B cell (primary cell): ENCODE measurements at regions not wholly inside any gene's neighbourhood (a gene's known extent, or its start where the extent isn't known, plus 50 kb on each side); places are given as distances from the start of the nearest gene placed in this dataset.

ENCODE experiments used
- EZH2 ChIP-seq: IDR thresholded peaks from 2 replicates; pipeline ENCODE4 v1.6.1; 2012; ENCODE audit warnings: borderline replicate concordance, low read depth, mild to moderate bottlenecking, moderate library complexity, low read length; ENCODE audit not compliant: insufficient read depth, poor library complexity, severe bottlenecking
- TF ChIP-seq, protein P1 (sequence below): fragments of 200-600 bp; IDR thresholded peaks from one replicate; pipeline ENCODE4 v1.8.0; 2022; ENCODE audit warnings: antibody characterized with exemption, mild to moderate bottlenecking

DNA sequence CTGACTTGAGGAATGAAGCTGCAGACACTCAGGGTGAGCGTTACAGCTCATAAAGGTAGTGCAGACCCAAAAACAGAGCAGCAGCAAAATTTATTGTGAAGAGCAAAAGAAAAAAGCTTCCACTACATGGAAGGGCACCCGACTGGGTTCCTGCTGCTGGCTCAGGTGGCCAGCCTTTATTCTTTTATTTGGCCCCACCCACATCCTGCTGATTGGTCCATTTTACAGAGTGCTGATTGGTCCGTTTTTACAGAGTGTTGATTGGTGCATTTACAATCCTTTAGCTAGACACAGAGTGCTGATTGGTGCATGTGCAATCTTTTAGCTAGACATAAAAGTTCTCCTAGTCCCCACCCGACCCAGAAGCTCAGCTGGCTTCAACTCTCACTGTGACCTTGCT, 95.3 kb upstream of the STMND1 start:
- TF ChIP-seq, protein P1, sequence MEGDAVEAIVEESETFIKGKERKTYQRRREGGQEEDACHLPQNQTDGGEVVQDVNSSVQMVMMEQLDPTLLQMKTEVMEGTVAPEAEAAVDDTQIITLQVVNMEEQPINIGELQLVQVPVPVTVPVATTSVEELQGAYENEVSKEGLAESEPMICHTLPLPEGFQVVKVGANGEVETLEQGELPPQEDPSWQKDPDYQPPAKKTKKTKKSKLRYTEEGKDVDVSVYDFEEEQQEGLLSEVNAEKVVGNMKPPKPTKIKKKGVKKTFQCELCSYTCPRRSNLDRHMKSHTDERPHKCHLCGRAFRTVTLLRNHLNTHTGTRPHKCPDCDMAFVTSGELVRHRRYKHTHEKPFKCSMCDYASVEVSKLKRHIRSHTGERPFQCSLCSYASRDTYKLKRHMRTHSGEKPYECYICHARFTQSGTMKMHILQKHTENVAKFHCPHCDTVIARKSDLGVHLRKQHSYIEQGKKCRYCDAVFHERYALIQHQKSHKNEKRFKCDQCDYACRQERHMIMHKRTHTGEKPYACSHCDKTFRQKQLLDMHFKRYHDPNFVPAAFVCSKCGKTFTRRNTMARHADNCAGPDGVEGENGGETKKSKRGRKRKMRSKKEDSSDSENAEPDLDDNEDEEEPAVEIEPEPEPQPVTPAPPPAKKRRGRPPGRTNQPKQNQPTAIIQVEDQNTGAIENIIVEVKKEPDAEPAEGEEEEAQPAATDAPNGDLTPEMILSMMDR, result no peak
- no peak for TF ChIP-seq EZH2
